Glomerular visceral epithelial cell (primary cell): ENCODE measurements at regions not wholly inside any gene's neighbourhood (a gene's known extent, or its start where the extent isn't known, plus 50 kb on each side); places are given as distances from the start of the nearest gene placed in this dataset.

Source experiments
- DNase-seq: peaks from one replicate; pipeline ENCODE4 v3.0.0-alpha.2; 2016; ENCODE audit errors: extremely low spot score

DNA sequence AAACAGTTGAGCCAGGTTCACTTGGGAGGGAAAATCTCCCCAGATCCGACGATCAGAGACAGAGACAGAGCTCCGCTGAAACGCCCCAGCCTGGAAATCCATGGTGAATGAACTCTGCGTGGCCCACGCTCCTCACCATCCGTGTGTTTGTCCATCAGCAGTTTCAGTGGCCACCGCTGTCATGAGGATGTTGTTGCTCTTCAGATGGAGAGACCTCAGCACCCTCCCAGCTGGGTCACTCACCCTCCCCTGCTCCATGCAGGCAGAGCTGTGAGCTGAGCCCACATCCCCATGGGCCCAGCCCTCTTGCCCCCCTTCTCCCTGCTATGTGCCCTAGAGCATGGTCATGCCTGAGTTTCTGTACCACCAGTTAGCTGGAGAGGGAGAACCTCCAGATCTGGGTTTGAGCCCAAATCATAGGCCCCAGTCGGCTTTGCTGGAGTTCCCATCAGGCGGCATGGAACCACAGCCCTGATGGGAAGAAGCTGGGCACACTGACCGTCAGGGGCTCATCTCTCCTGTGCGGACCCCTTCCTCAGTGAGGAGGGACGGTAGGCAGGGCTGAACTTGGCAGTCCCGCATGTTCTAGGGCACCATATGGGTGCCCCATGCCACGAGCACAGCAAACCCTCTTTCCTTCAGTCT, 154.4 kb upstream of the COL5A1 start:
- DNase-seq = no peak

- no peak for DNase-seq
Observed at GRCh38 chr9:134488331-134489280, 153.0 kb upstream of the COL5A1 start.

DNA sequence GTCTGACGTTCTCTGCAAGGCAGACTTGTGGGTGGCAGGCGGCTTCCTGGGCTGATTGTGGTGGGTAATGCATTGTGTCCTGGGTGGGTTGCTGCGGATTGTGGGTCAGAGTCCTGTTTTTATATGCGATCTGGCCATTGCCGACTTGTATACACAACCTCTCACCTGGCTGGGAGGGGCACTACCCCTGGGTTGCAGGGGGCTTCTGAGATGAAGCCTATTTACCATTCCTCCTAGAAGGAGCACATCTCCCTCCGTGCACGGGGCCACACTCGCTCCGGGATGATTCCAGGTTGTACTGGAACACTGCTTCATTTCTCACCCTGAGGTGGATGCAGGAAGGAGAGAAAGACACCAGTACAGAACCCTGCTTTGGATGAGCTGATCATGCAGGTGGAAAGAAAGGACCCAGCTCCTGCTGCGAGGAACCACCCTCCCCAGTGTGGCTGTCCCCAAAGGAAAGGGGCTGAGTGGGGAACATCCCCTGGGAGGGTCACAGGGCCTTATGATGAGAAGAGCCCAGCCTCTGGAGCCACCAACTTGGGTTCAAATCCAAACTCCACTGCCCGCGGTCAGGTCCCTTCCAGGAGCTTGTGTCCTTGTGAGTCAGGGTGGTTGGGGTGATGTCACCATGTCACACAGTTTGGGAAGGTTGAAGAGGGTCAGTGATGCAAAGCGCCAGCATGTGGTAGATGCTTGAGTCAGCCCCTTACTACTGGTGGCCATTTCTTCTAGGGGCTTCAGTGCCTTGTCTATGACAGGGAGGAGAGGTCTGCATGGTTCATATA, 151.8 kb upstream of the COL5A1 start:
- DNase-seq = no peak

GRCh38 chr9:134490446-134490845, 151.2 kb upstream of the COL5A1 start:
- no peak for DNase-seq

DNA sequence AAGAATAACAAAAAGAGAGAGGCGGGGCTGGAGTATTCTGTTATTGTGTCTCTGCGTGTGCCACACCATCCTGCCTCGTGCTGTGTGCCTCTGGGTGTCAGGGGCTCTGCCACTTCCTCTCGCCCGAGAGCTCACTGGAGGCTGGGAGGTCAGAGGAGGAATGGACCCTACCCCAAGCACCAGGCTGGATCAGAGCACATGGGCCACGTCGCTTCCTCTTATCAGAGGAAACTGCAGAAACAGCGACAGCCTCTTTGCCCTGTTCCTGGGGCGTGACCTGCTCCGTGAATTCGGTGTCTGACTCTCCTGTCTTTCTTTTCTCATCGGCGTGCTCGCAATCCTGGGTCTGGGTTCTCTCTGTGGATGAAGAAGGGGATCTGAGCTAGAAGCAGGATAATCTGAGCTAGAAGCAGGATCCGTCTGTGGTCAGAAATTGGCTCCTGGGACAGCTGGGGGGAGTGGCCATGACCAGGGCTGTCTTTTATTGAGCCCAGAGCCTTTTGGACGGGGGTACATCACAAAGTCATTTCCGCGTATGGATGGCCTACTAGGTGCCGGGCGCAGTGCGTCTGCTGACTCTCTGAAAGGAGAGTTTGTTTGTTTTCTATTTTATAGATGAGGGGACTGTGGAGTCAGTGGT, 150.3 kb upstream of the COL5A1 start:
- no peak for DNase-seq

- DNase-seq = no peak
Observed at GRCh38 chr9:134491856-134492255, 149.7 kb upstream of the COL5A1 start.

GRCh38 chr9:134492281-134492691, 149.3 kb upstream of the COL5A1 start:
- DNase-seq = no peak

GRCh38 chr9:134492721-134493460, 148.7 kb upstream of the COL5A1 start:
- no peak for DNase-seq

- no peak for DNase-seq
Observed at GRCh38 chr9:134493461-134494272, 147.9 kb upstream of the COL5A1 start.

DNA sequence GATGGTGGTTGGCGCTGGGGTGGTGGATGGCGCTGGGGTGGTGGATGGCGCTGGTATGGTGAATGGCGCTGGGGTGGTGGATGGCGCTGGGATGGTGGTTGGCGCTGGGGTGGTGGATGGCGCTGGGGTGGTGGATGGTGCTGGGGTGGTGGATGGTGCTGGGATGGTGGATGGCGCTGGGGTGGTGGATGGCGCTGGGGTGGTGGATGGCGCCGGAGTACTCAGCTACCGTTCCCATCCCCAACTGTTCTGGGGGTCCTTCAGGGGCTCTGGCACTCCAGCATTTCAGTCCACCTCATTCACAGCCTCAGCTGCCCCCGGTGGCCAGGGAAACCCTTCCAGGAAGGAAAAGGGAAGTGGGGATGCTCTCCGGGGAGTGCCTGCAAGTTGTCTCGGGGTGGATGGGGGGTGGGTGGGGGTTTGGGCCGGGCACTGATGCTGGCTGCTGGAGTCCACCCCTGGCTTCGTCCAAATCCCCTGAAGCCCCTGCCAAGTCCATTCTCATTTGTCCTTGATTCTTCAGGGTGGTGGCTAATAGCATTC, 147.3 kb upstream of the COL5A1 start:
- no peak for DNase-seq

DNA sequence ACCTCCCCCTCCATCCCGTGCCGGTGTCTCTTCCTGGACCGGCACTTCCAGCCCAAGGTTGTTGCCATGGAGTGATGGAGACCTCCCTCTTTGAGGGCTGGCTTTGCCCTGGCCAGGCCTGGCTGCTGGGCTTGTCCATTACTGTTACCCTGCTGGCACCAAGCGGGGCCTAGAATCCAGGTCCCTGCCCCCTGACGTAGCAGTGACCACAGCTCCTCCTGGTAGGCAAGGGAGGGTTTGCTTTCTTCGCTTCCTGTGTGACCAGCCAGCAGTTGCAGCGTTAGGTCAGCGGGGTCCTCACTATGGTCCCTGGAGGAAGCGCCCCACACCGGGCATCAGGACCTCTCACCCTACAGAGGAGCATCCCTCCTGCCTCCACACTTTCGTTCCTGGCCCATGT, 146.7 kb upstream of the COL5A1 start:
- no peak for DNase-seq

DNA sequence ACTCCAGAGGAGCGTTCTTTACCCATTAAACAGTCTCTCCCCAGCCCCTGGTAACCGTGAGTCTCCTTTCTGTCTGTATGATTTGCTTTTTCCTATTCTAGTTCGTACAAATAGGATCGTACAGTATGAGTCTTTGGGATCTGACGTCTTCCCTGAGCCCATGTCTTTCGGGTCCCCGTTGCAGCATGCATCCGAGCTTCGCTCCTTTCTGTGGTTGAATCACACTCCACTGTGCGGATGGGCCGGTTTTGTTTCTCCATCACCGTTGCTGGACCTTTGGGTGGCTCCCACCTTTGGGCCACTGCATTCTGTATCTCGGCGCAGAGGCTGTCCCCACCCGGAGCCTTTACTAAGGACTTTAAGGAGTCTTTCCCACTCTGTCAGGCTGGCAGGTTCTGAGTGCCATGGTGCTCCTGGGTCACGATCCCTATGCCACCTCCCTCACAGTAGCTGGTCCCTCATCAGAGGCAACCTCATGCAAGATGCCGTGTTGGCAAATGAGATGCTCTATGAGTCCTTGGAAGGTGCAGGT, 145.7 kb upstream of the COL5A1 start:
- no peak for DNase-seq

- no peak for DNase-seq
Observed at GRCh38 chr9:134496413-134497282, 145.0 kb upstream of the COL5A1 start.

DNA sequence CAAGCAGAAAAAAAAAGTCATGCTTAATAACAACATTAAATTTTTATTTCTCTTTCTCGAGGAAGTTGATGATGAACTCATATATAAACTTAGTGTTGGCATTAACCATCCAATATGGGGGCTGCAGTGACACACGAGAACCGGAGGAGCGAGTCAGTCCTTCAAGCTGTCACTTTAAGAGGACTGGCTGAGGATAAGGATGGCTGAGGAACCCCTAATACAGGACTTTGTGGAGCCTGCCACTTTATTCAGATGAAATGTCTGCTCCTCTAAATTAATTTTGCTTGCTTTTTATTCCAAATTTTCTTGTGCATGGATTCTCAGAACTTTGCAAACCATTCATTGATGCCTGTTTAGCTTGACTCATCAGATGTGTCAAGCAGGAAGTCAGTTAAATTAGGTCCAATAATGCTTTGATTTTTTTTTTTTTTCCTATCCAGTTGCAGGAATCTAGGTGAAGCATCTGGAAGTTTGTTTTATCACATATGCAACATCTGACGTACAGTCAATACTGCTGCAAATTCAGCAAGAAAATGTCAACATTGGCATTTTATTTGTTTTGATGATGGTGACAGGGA, 144.2 kb upstream of the COL5A1 start:
- DNase-seq = no peak

DNA sequence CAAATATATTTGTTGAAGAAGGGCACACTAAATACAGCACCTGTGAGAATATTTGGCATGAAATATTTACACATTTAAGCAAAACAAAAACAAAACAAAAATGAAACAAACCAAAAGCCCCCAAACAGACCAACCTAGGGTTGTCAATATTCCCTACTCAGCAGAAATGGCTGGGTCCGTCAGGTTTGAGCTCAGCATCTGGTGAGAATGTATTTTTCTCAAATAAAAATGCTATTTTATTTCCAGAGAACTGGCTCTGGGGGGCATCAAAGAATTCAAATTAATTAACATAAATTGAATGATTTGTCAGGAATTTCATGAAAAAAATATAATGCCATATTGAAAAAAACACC, 142.8 kb upstream of the COL5A1 start:
- DNase-seq = no peak

DNA sequence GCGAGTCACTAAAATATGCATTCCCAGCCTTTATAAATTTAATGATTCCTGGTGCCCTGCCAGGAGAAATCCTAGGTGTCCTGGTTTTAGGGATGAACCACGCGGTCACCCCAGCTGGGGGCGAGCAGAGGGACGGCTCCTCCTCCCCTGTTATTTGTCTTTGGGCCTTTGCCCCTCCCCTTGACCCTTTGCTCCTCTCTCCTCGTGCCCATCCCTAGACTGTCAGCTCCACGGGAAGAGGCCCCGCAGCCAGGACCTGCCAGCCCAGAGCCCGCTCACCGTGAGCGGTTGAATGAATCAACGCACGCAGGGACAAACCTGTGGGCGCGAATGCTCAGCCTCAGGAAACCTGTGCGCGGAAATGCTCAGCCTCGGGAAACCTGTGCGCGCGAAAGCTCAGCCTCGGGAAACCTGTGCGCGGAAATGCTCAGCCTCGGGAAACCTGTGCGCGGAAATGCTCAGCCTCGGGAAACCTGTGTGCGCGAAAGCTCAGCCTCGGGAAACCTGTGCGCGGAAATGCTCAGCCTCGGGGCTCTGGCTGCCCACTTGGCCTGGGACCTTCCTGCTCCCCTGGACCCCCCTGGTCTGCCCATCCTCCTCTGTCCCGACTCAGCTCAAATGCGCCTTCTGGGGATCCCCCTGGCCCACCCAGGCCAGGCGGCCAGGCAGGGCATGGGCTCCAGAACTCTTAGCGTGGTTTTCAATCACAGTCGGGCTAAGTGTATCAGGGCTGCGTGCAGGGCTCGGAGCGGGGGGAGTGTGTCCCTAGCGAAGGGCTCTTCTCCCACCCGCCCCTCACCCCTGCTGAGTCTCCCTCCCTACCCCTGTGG, 140.5 kb upstream of the COL5A1 start:
- DNase-seq = no peak

- DNase-seq = no peak
Observed at GRCh38 chr9:134501761-134502265, 139.8 kb upstream of the COL5A1 start.
